H1 (cell line): ENCODE measurements at regions not wholly inside any gene's neighbourhood (a gene's known extent, or its start where the extent isn't known, plus 50 kb on each side); places are given as distances from the start of the nearest gene placed in this dataset.

Experiments used
- CBX5 ChIP-seq: fragments of 300-800, 300-1000 bp; sonication (generic); IDR thresholded peaks from 2 replicates; pipeline ENCODE4 v1.7.1; 2016; ENCODE audit warnings: antibody characterized with exemption, low read length, low read depth
- CTCF ChIP-seq, 3 experiments: IDR thresholded peaks; 1 replicate in 2 of 3; 2 replicates in 1 of 3; pipeline versions ENCODE4 v1.5.1 to v1.6.1; 2011; ENCODE audit warnings: low read length in 3 of 3, mild to moderate bottlenecking in 3 of 3, inconsistent platforms in 2 of 3, low read depth in 1 of 3, moderate library complexity in 1 of 3; ENCODE audit not compliant: insufficient read depth in 1 of 3; ENCODE audit errors: control extremely low read depth in 1 of 3
- JUN ChIP-seq: IDR thresholded peaks from 2 replicates; pipeline ENCODE4 v1.6.1; 2011; ENCODE audit warnings: low read depth, mild to moderate bottlenecking, improper control_type of control experiment, low read length
- KDM4A ChIP-seq: IDR thresholded peaks from one replicate; pipeline ENCODE4 v1.7.1; 2012; ENCODE audit warnings: low read depth, mild to moderate bottlenecking, moderate library complexity, low read length, inconsistent platforms; ENCODE audit not compliant: severe bottlenecking
- POLR2AphosphoS5 ChIP-seq: IDR thresholded peaks from 2 replicates; pipeline ENCODE4 v1.6.1; 2011; ENCODE audit warnings: low read depth, low read length

DNA sequence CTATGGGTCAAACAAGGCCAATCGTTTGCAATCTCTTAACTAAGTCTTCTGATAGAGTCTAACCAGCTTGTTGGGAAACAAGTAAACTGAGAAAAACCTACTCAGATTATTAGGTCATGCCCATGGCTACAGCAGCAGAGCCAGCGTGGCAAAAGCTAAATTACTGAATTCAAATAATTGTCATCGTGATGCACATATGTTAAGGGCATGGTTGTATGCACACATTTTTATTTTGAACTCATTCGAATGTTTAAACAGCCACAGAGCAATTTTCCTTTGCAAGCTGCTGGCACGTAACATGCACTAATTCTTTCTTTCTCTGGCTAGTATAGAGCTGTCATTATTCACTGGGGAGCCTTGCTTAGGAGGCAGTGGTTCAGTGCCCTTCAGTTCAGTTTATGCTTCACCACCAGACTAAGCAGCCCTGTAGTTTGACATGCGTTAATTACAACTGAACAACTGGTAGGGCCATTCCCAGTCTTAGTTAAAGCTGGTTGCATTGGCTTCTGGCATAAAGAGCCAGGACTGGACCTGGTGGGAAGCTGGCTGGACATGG lies 396.4 kb downstream of the METTL15 start (continued):
- TF ChIP-seq CTCF (IDR thresholded peaks at IDR 0.05; ENCODE audit: control extremely low read depth in 1 of 3, insufficient read depth in 1 of 3, low read depth in 1 of 3, low read length in 3 of 3): no peak
- no peak for TF ChIP-seq POLR2AphosphoS5
- no peak for TF ChIP-seq JUN
- TF ChIP-seq KDM4A: no peak
- TF ChIP-seq CBX5: no peak
